Testis (tissue), 2 donors: ENCODE measurements at regions not wholly inside any gene's neighbourhood (a gene's known extent, or its start where the extent isn't known, plus 50 kb on each side); places are given as distances from the start of the nearest gene placed in this dataset.

Experiments used
- CTCF ChIP-seq, 3 experiments: fragments of 450-650 bp in 2 of 3; fragments of 200-600 bp in 1 of 3; sonication (generic) in 1 of 3; IDR thresholded peaks; one replicate each; pipeline ENCODE4 v1.5.1; 2016 to 2019; ENCODE audit warnings: antibody characterized with exemption in 3 of 3, mild to moderate bottlenecking in 2 of 3, moderate library complexity in 1 of 3
- POLR2A ChIP-seq: fragments of 450-650 bp; IDR thresholded peaks from one replicate; pipeline ENCODE4 v1.6.1; 2017; ENCODE audit warnings: antibody characterized with exemption, mild to moderate bottlenecking, moderate library complexity

GRCh38 chr9:118290116-118290515, 585.9 kb downstream of the TLR4 start:
- no peak for TF ChIP-seq CTCF (IDR thresholded peaks at IDR 0.05)
- TF ChIP-seq POLR2A, result no peak
